H1 (cell line): ENCODE measurements at regions not wholly inside any gene's neighbourhood (a gene's known extent, or its start where the extent isn't known, plus 50 kb on each side); places are given as distances from the start of the nearest gene placed in this dataset.

Source experiments
- CREB1 ChIP-seq: IDR thresholded peaks from 2 replicates; pipeline ENCODE4 v1.6.1; 2012; ENCODE audit warnings: inconsistent platforms
- JUN ChIP-seq: IDR thresholded peaks from 2 replicates; pipeline ENCODE4 v1.6.1; 2011; ENCODE audit warnings: low read depth, mild to moderate bottlenecking, improper control_type of control experiment, low read length
- KDM5A ChIP-seq: fragments of 200-600 bp; IDR thresholded peaks from 2 replicates; pipeline ENCODE4 v1.7.1; 2012; ENCODE audit warnings: mild to moderate bottlenecking, low read length, inconsistent platforms, mixed read lengths
- NANOG ChIP-seq: IDR thresholded peaks from 2 replicates; pipeline ENCODE4 v1.6.1; 2011; ENCODE audit warnings: low read length, low read depth, mild to moderate bottlenecking, inconsistent platforms; ENCODE audit not compliant: insufficient read depth, poor library complexity, severe bottlenecking
- NRF1 ChIP-seq: IDR thresholded peaks from 2 replicates; pipeline ENCODE4 v1.6.1; 2011; ENCODE audit warnings: mild to moderate bottlenecking, low read depth, low read length, improper control_type of control experiment
- RNF2 ChIP-seq: fragments of 200-900, 300-1000 bp; sonication (generic); IDR thresholded peaks from 2 replicates; pipeline ENCODE4 v1.7.1; 2016; ENCODE audit warnings: borderline replicate concordance, low read depth, mild to moderate bottlenecking, antibody characterized with exemption, low read length; ENCODE audit not compliant: poor library complexity, severe bottlenecking; ENCODE audit errors: missing control alignments
- SAP30 ChIP-seq: fragments of 300-600 bp; sonication (generic); IDR thresholded peaks from 2 replicates; pipeline ENCODE4 v1.7.1; 2012; ENCODE audit warnings: low read length, moderate library complexity, mild to moderate bottlenecking, inconsistent platforms; ENCODE audit not compliant: insufficient read depth, insufficient replicate concordance
- TAF1 ChIP-seq: IDR thresholded peaks from 2 replicates; pipeline ENCODE4 v1.6.1; 2011; ENCODE audit warnings: mild to moderate bottlenecking, low read depth, low read length
- TF ChIP-seq, protein P1 (sequence below): fragments of 300-600 bp; sonication (generic); IDR thresholded peaks from 2 replicates; pipeline ENCODE4 v1.7.1; 2012; ENCODE audit warnings: low read length, moderate library complexity, mild to moderate bottlenecking, inconsistent platforms; ENCODE audit not compliant: insufficient replicate concordance
- TF ChIP-seq, protein P2 (sequence below): IDR thresholded peaks from 2 replicates; pipeline ENCODE4 v1.6.1; 2011; ENCODE audit warnings: low read length, improper control_type of control experiment

DNA sequence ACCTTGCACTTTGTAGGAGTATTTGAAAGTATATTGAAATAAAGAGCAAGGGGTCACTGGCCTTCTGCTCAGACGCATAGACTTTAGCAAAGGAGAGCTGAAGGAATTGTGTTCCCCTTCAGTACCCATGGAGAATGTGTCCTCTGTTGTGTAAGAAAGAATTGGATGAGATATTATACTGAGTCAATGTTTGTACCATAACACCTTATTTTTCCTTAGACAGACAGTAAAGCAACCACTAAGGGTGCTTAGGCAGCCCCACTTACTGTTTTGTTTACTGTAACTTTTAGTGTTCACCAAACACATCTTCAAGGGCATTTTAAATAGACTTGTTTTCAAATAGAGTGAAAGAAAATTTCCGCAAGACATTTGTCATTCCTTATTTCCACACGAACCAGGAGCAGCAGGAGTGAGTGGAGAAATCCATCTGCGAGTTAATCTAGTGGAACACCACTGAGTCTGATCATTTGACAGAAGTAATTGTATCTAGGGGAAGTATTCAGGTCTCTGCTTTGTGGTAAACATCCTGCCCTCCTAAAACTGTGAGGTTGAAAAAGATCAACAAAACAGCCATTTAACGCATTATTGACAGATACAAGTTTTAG is 89.5 kb downstream of the SLIT2 start (continued):
- TF ChIP-seq, protein P1, sequence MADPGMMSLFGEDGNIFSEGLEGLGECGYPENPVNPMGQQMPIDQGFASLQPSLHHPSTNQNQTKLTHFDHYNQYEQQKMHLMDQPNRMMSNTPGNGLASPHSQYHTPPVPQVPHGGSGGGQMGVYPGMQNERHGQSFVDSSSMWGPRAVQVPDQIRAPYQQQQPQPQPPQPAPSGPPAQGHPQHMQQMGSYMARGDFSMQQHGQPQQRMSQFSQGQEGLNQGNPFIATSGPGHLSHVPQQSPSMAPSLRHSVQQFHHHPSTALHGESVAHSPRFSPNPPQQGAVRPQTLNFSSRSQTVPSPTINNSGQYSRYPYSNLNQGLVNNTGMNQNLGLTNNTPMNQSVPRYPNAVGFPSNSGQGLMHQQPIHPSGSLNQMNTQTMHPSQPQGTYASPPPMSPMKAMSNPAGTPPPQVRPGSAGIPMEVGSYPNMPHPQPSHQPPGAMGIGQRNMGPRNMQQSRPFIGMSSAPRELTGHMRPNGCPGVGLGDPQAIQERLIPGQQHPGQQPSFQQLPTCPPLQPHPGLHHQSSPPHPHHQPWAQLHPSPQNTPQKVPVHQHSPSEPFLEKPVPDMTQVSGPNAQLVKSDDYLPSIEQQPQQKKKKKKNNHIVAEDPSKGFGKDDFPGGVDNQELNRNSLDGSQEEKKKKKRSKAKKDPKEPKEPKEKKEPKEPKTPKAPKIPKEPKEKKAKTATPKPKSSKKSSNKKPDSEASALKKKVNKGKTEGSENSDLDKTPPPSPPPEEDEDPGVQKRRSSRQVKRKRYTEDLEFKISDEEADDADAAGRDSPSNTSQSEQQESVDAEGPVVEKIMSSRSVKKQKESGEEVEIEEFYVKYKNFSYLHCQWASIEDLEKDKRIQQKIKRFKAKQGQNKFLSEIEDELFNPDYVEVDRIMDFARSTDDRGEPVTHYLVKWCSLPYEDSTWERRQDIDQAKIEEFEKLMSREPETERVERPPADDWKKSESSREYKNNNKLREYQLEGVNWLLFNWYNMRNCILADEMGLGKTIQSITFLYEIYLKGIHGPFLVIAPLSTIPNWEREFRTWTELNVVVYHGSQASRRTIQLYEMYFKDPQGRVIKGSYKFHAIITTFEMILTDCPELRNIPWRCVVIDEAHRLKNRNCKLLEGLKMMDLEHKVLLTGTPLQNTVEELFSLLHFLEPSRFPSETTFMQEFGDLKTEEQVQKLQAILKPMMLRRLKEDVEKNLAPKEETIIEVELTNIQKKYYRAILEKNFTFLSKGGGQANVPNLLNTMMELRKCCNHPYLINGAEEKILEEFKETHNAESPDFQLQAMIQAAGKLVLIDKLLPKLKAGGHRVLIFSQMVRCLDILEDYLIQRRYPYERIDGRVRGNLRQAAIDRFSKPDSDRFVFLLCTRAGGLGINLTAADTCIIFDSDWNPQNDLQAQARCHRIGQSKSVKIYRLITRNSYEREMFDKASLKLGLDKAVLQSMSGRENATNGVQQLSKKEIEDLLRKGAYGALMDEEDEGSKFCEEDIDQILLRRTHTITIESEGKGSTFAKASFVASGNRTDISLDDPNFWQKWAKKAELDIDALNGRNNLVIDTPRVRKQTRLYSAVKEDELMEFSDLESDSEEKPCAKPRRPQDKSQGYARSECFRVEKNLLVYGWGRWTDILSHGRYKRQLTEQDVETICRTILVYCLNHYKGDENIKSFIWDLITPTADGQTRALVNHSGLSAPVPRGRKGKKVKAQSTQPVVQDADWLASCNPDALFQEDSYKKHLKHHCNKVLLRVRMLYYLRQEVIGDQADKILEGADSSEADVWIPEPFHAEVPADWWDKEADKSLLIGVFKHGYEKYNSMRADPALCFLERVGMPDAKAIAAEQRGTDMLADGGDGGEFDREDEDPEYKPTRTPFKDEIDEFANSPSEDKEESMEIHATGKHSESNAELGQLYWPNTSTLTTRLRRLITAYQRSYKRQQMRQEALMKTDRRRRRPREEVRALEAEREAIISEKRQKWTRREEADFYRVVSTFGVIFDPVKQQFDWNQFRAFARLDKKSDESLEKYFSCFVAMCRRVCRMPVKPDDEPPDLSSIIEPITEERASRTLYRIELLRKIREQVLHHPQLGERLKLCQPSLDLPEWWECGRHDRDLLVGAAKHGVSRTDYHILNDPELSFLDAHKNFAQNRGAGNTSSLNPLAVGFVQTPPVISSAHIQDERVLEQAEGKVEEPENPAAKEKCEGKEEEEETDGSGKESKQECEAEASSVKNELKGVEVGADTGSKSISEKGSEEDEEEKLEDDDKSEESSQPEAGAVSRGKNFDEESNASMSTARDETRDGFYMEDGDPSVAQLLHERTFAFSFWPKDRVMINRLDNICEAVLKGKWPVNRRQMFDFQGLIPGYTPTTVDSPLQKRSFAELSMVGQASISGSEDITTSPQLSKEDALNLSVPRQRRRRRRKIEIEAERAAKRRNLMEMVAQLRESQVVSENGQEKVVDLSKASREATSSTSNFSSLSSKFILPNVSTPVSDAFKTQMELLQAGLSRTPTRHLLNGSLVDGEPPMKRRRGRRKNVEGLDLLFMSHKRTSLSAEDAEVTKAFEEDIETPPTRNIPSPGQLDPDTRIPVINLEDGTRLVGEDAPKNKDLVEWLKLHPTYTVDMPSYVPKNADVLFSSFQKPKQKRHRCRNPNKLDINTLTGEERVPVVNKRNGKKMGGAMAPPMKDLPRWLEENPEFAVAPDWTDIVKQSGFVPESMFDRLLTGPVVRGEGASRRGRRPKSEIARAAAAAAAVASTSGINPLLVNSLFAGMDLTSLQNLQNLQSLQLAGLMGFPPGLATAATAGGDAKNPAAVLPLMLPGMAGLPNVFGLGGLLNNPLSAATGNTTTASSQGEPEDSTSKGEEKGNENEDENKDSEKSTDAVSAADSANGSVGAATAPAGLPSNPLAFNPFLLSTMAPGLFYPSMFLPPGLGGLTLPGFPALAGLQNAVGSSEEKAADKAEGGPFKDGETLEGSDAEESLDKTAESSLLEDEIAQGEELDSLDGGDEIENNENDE: no peak
- TF ChIP-seq NANOG (no peak), KDM5A (no peak), CREB1 (no peak), NRF1 (no peak), JUN (no peak), RNF2 (no peak), TAF1 (no peak), SAP30 (no peak)
- TF ChIP-seq, protein P2, sequence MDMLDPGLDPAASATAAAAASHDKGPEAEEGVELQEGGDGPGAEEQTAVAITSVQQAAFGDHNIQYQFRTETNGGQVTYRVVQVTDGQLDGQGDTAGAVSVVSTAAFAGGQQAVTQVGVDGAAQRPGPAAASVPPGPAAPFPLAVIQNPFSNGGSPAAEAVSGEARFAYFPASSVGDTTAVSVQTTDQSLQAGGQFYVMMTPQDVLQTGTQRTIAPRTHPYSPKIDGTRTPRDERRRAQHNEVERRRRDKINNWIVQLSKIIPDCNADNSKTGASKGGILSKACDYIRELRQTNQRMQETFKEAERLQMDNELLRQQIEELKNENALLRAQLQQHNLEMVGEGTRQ: no peak
